NCI-H2196 treated with DMSO at 0.1 percent for 48 hours (cell line): ENCODE measurements at regions not wholly inside any gene's neighbourhood (a gene's known extent, or its start where the extent isn't known, plus 50 kb on each side); places are given as distances from the start of the nearest gene placed in this dataset.
"Not testable (repeated sequence)": the region's sequence is repeated elsewhere in the genome, so short reads cannot be mapped to it uniquely, and the experiment has no call there.

Experiments used
- DNase-seq: peaks from one replicate; lab custom pipeline; 2025; ENCODE audit not compliant: unreplicated experiment; lab: John Stamatoyannopoulos, UW

DNA sequence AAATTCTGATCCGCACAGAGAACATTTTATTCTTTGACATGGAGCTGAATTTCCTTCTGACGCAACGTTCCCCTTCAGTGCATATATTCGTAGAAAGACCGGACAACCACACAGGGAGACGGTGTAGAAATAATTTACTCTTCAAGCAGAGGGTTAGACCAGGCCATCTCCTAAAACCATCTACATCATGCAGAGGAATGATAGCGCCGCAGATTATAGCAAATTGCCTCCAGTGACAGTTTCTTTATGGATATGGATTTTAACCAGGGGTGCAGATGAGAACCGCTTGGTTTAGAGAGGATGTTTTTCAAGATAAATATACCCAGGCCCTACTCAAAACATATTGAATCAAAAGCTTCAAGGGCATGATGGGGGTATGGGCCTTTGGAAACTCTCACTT, 759.3 kb upstream of the AUTS2 start:
- no peak for DNase-seq

DNA sequence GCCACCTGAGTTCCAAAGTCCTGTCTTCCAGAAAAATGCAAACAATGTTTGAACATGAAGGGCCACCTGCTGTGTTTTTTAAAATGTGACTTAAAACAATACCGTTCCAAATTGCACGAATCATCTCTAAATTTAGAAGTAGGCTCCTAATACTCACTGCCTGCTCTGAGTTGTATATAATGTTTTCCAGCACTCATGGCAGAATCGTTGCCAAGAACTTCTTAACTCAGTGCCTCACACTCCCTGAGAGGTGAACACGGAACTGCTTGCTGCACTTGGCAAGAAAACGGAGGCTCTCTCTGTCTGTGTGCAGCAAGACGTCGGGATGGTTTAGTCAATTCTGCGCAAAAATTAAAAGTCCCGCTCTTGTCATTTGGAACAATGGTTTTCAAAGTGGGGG, 757.3 kb upstream of the AUTS2 start:
- no peak for DNase-seq

DNA sequence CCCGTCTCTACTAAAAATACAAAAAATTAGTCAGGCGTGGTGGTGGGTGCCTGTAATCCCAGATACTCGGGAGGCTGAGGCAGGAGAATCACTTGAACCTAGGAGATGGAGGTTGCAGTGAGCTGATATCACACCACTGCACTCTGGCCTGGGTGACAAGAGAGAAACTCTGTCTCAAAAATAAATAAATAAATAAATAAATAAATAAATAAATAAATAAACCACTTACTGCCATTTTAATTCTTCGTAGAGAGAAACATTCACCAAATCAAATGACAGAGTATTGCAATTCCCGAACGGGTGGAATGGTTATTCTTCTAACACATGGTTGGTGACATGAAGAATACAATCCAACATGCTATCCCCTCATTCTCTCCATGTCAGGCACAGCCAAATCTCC, 754.3 kb upstream of the AUTS2 start:
- DNase-seq, result not testable (repeated sequence)

DNA sequence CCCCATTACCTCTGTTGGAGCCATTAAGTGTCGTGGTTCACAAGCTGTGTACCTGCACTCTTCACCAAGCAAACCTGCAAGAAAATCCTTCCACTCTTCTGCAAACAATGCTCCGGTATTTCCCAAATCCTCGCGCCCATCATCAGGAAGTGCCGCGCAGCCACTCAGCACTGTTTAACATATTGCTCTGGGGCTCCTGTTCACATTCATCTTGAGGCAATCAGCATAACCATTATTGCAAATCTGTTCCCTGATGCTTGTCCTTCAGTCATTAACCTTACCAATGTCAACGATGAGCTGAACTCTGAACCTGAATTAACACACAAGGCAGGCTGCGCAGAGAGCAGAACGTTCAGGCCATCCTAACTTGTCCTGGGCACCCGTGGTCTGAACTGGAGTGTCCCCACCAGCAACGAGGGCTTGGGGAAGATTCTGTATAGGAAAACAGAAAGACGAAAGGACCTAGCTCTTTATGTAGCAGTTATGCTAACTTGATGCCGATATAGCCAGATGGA, 751.4 kb upstream of the AUTS2 start:
- no peak for DNase-seq

DNA sequence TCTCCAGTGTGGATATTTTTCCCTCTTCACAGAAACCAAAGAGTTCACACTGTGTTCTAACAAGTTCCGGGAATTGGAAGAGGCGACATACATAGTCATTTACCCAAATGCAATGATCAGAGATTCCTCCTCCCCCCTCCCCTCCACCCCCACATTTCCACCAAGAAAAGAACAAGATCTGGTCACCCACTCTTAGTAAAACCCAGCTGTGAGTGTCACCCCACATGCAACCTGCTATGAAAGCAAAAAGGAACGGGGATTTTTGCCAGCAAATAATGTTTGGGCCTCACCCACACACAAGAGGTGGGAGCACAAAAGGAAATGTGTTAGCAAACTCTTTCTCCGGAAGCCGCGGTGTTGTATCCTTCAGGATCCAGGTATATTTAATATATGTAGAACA, 745.0 kb upstream of the AUTS2 start:
- no peak for DNase-seq

DNA sequence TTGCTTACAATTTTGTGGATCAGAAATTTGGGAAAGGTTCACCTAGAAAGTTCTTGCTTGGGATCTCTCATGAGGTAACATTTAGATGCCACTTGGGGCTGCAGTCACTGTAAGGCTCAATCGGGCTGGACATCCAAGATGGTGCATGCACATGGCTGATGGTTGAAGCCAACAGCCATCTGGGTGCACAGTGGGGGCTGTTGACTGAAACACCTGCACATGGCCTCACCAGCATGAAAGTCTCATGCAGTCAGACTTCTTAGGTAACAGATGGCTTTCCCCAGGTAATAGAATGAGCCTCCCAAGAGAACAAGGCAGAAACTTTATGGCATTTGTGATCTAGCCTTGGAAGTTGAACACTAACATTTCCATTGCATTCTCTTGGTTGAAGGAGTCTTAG, 740.7 kb upstream of the AUTS2 start:
- no peak for DNase-seq

DNA sequence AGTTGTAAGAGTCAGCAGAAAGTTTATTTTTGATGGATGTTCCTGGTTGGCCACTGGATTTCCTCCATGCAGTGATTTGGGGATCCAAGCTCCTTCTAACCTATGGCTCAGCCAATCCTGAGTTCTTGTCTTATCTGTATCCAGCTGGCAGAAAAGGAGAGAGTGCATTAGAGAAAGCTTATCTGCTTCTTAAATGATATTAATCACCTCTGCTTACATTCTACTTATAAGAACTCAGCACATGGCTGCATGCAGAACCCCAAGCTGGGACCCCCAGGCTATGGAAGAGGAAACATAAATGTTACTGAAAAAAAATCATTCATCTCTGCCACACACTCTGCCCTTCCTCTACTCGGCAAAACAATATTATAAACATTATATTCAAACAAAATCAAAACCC, 739.8 kb upstream of the AUTS2 start:
- DNase-seq, result no peak

DNA sequence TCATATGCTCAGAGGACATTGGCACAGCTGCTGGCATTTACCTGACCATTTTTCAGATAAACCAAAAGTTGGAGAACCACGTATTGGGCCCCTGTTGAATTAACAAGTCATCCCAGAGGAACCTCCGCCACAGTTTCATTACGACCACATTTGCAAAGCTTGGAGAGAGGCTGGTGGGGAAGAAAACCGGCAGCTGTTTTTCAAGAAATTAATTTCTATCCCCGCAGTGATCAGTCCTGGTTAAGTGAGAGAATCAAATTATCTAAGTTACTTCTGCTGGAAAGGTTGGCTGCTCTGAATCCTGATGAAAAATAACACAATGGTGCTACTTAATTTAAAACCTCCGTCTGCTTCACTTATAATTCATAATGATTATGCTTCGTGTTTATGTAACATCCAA, 737.1 kb upstream of the AUTS2 start:
- DNase-seq, result no peak

DNA sequence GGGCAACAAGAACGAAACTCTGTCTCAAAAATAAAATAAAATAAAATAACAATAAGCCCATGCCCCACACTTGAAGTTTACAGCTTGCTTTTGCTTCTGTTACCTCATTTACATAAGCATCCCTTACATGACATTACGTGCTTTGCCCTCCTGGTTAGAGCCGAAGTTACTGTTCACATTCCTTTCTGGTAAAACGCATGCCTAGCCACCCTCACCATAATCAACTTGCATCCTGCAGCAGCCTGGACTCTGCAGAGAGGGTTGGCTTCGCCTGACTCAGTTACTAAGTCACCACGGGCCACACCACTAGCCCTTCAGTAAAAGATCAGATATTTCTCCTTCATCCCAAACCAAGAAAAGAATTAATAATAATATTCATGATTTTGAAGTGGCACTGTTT, 736.0 kb upstream of the AUTS2 start:
- DNase-seq, result no peak

DNA sequence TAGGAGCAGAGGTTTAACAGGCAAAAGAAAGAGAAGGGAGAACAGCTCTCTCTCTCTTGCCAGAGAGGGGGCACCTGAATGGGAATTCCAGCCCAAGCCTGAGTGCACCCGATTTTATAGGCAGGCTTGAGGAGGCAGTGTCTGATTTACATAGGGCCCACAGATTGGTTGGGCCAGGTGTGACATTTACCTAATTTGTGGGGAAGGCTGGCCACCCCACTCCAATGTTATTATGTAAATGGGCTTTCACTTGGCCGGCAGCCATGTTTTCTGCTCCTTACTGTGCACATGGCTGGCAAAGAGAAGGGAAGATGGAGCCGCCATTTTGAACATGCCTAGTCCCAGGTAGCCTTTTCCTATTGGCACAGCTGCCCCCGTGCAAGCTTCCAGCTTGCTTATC, 735.5 kb upstream of the AUTS2 start:
- no peak for DNase-seq

DNA sequence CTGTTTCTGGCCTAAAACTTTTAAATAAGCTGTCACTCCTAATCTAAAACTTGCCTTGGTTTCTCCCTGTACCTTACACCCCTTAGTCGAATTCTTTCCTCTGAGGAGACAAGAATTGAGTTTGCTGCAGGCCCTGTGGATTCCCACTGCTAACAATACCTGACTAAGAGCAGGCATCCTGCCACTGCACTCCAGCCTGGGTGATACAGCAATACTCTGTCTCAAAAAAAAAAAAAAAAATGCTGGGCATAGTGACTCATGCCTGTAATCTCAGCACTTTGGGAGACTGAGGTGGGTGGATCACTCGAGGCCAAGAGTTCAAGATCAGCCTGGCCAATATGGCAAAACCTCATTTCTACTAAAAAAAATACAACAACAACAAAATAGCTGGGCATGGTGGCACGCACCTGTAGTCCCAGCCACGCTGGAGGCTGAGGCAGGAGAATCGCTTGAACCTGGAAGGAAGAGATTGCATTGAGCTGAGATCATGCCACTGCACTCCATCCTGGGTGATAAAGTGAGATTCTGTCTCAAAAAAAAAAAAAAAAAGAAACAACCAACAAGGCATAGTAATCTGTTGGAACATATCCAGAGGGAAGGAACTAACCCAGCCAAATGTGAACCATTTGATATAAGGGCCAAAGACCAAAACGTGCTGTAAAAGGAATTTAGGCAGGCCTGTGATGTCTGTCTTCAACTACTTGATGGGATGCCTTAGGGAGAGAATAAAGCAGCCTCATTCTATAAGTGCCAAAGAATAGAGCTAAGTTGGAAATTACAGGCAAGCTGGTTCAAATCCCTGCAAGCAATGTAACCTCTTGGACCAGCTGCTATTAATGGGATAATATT, 732.7 kb upstream of the AUTS2 start:
- DNase-seq, result no peak

DNA sequence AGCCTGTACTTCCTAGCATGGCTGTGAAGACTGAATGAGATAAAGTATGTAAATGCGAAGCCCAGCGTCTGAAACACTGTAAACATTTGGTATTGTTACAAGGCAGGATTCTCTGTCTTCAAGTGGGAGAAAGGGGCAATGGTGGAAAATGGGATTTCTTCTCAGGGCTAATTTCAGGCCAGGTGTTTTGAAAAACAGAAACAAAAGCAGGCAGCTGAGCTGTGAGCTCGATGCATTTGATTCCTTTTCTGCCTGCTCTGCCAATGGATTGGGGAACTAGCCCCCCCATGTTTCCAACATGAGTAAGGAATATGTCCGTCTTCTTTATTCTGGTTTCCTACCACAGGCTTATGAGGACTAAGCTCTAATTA, 732.1 kb upstream of the AUTS2 start:
- DNase-seq, result no peak

DNA sequence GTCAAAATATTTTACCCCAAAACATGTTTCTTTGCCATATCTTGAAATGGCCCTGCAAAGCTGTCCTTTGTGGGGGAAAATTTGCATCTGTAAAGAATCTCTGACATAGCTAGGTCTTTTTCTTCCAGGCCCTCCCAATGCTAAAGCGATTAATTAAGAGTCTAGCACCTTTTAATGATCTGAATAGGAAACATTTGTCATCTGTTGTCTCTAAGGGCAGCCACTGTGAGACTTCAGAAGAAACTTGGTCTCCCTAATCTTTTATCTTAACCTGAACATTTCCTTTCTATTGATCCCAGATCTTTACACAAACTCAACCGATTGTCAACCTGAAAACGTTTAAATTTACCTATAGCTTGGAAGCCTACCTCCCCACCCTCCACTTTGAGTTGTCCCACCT, 731.6 kb upstream of the AUTS2 start:
- not testable (repeated sequence) for DNase-seq

DNA sequence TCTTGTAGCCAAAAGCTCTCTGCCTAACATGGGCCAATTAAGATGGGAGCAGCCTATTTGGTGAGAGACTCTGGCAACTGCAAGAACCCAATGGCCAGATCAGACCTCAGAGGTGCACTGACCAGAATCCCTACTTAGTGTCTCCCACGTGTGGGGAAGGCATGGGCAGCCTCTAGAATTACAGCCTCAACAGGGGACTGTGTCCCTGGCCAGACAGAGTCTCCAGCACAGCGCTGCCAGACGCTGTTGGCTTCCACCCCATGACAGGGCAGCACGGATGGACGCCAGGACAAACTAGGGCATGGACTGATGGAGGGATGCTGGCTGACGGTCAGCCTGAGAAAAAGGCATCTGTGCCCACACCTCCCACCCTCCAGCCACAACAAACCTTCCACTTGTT, 729.3 kb upstream of the AUTS2 start:
- no peak for DNase-seq

DNA sequence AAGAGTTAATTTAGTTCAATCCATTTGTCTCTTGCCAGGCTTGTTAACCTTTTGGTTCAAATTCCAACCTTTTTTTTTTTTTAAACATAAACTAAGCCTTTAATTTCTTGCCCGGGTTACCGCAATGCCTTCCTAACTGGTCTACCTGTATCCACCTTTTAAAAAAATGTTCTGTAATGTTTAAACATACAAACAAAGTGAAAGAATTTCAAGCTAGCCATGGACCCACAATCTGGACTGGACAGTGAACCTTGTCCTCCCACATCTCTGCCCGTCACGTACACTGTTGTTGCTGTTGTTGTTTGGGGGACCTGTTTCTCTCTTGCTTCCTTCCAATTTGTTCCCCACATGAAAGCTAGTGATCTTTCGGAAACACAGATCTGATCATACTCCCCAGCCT, 724.7 kb upstream of the AUTS2 start:
- DNase-seq, result no peak

DNA sequence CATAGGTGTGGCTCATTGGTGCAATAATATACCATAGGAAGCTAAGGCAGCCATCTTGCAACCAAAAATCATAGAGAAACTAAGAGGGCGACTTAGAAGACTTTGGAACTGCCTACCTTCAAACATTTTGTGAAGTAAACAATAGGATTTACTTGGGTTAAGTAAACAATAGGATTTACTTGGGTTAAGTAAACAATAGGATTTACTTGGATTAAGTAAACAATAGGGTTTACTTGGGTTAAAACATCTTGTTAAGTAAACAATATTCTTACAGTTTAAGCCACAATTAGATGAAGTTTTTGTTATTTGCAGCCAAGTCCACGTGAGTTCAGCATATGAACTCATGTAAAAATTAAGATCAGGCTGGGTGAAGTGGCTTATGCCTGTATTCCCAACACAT, 722.4 kb upstream of the AUTS2 start:
- DNase-seq, result no peak

DNA sequence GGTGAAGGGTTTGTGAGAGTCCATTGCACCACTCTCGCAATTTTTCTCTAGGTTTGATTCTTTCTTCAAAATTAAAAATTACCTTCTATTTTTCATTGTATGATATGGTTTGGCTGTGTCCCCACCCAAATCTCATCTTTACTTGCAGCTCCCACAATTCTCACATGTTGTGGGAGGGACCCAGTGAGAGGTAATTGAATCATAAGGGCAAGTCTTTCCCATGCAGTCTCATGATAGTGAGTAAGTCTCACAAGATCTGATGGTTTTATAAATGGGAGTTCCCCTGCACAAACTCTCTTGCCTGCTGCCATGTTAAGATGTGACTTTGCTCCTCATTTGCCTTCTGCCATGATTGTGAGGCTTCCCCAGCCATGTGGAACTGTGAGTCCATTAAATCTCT, 711.2 kb upstream of the AUTS2 start:
- not testable (repeated sequence) for DNase-seq

DNA sequence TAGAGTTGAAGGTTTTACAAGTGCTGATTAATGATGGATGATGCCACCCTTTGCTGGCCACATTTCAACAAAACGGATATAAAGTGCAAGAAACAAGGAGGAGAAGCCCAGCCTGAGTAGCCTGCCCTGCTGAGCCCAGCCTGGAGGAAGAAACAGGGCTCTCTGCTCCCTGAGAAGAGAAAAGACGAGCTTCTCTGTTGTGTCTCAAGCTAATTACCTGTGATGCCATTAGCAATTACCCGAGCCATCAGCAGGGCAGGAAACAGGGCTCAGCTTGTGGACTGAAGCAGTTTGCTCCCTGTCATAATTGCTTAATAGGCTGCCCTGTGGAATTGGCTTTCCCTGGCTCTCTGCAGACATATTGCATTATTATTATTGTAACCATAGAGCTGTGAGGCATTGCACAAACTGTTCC, 709.3 kb upstream of the AUTS2 start:
- no peak for DNase-seq

DNA sequence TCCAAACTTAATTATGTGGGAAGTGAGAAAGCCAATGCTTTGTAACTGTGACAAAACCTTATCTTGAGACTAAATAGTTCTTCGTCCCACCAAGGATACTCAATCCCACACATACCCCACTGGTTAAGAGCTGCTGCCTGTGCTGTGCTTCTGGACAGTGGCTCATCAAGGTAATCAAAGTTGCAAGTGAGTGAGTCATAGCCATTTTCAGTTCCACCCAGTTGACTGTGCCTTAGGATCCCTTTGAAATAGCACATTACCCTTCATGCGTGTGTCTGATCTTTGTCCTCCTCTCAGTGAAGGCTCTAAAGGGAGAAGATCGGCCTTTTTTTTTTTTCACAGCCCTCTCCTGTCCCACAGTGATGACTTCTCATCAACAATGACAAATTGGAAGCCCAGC, 706.0 kb upstream of the AUTS2 start:
- no peak for DNase-seq

DNA sequence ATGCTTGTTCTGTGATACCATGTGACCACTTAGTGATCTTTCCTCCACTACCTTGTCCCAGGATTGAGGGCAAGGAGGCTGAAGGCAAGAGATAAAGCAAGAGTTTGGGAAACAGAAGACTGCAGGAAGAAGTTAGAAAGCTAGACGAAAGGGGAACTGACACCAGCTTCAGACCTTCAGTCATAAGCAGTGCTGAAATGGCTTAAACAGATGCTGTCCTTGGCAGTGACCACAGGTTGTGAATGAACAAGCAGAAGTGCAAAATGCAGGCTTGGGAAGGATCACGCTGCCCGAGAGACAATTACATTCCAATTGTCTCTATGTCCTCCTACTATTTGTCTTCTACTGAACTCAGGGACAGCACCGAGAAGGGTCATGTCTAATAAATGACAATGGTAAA, 704.9 kb upstream of the AUTS2 start:
- no peak for DNase-seq

DNA sequence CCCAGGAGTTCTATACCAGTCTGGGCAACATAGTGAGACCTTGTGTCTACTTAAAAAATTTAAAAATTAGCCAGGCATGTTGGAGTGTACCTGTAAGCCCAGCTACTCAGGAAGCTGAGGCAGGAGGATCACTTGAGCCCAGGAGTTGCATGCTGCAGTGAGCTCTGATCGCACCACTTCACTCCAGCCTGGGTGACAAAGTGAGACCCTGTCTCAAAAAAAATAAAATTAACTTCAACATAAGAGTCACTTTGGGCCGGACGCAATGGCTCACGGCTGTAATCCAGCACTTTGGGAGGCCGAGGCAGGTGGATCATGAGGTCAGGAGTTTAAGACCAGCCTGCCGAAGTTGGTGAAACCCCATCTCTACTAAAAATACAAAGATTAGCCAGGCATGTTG, 699.1 kb upstream of the AUTS2 start:
- not testable (repeated sequence) for DNase-seq

DNA sequence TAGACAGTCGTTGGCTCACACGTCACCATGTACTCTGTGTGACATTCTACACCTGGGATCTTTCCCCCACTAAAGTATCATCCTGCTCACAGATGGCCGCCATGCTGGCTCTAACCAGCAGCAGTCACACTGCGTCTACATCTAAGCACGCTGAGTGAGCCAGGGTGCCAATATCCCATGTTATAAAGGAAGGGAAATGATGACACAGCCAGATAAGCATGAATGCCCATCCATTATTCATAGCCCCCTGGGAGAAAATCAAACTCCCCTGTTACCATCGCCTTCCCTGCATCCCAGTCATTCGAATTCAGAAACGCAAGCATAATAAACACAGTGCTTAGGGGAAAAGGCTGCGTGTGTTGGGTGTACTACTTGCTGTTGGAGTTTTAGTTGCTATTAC, 698.2 kb upstream of the AUTS2 start:
- DNase-seq, result no peak

DNA sequence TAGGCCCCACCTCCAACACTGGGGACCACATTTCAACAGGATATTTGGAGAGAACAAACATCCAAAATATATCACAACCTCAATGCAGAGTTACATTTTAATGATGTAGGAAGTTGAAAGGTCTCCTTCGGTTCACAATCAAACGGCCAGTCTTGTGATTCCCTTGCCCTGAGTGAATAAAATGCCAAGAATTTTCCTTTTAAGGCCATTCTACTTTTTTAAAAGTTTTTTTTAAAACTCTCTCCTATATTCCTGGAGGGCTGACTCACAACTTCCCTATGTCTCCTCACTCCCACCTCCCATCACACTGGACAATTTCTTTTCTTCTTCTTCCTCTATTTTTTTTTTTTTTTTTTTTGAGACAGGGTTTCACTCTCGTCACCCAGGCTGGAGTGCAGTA, 693.6 kb upstream of the AUTS2 start:
- no peak for DNase-seq
